H9 (cell line): ENCODE measurements at regions not wholly inside any gene's neighbourhood (a gene's known extent, or its start where the extent isn't known, plus 50 kb on each side); places are given as distances from the start of the nearest gene placed in this dataset.
A peak's percentile ranks its signal among the peaks of the same experiment; 100 is the strongest.

Experiments used
- DNase-seq: peaks from one replicate; pipeline ENCODE4 v3.0.0-alpha.2; 2017
- H2AFZ ChIP-seq: one replicate; pipeline ENCODE4 v1.6.1; 2013; ENCODE audit warnings: mild to moderate bottlenecking, low read length, control low read depth, moderate library complexity
- H2AK5ac ChIP-seq: 2 replicates; pipeline ENCODE4 v1.6.1; 2013; ENCODE audit warnings: low read length, control low read depth, mixed read lengths; ENCODE audit not compliant: insufficient read length
- H2BK120ac ChIP-seq: one replicate; pipeline ENCODE4 v1.6.1; 2013; ENCODE audit warnings: low read depth, mild to moderate bottlenecking, low read length, control low read depth, inconsistent platforms; ENCODE audit not compliant: poor library complexity, severe bottlenecking
- H2BK12ac ChIP-seq: 2 replicates; pipeline ENCODE4 v1.6.1; 2013; ENCODE audit warnings: low read length, control low read depth, mixed read lengths, low read depth; ENCODE audit not compliant: insufficient read length
- H2BK15ac ChIP-seq: 2 replicates; pipeline ENCODE4 v1.6.1; 2013; ENCODE audit warnings: low read depth, low read length, control low read depth
- H2BK20ac ChIP-seq: one replicate; pipeline ENCODE4 v1.6.1; 2013; ENCODE audit warnings: low read depth, mild to moderate bottlenecking, low read length, control low read depth, inconsistent platforms; ENCODE audit not compliant: poor library complexity, severe bottlenecking
- H2BK5ac ChIP-seq: 2 replicates; pipeline ENCODE4 v1.6.1; 2013; ENCODE audit warnings: low read length, control low read depth, mixed read lengths; ENCODE audit not compliant: insufficient read length
- H3K14ac ChIP-seq: 2 replicates; pipeline ENCODE4 v1.6.1; 2013; ENCODE audit warnings: low read length, control low read depth; ENCODE audit not compliant: insufficient read depth
- H3K18ac ChIP-seq: 2 replicates; pipeline ENCODE4 v1.6.1; 2013; ENCODE audit warnings: low read depth, mild to moderate bottlenecking, mixed read lengths, low read length, control low read depth; ENCODE audit not compliant: insufficient read length
- H3K23ac ChIP-seq: 2 replicates; pipeline ENCODE4 v1.6.1; 2013; ENCODE audit warnings: low read length, control low read depth, mixed read lengths, low read depth; ENCODE audit not compliant: insufficient read length
- H3K23me2 ChIP-seq: 2 replicates; pipeline ENCODE4 v1.6.1; 2013; ENCODE audit warnings: low read depth, mild to moderate bottlenecking, mixed read lengths, low read length, control low read depth; ENCODE audit not compliant: insufficient read length, poor library complexity, severe bottlenecking
- H3K27ac ChIP-seq: 2 replicates; pipeline ENCODE4 v1.5.1; 2013; ENCODE audit warnings: low read length, control low read depth, mixed read lengths, low read depth; ENCODE audit not compliant: insufficient read length
- H3K27me3 ChIP-seq: 2 replicates; pipeline ENCODE4 v1.6.1; 2013; ENCODE audit warnings: low read length, control low read depth, inconsistent platforms; ENCODE audit not compliant: insufficient read depth
- H3K4ac ChIP-seq: 2 replicates; pipeline ENCODE4 v1.6.1; 2013; ENCODE audit warnings: low read depth, mild to moderate bottlenecking, control low read depth, inconsistent platforms, low read length, moderate library complexity
- H3K4me1 ChIP-seq: 2 replicates; pipeline ENCODE4 v1.6.1; 2013; ENCODE audit warnings: low read length, control low read depth, inconsistent platforms; ENCODE audit not compliant: insufficient read depth
- H3K4me2 ChIP-seq: 2 replicates; pipeline ENCODE4 v1.6.1; 2013; ENCODE audit warnings: low read length, control low read depth, mixed read lengths; ENCODE audit not compliant: insufficient read length, insufficient read depth
- H3K56ac ChIP-seq: 2 replicates; pipeline ENCODE4 v1.6.1; 2013; ENCODE audit warnings: low read depth, mild to moderate bottlenecking, mixed read lengths, low read length, control low read depth; ENCODE audit not compliant: insufficient read length
- H3K79me1 ChIP-seq: 2 replicates; pipeline ENCODE4 v1.6.1; 2013; ENCODE audit warnings: low read depth, mild to moderate bottlenecking, moderate library complexity, low read length, control low read depth, inconsistent platforms; ENCODE audit not compliant: insufficient read depth, poor library complexity, severe bottlenecking
- H3K79me2 ChIP-seq: 2 replicates; pipeline ENCODE4 v1.6.1; 2013; ENCODE audit warnings: low read length, control low read depth, inconsistent platforms; ENCODE audit not compliant: insufficient read depth
- H3K9ac ChIP-seq: 2 replicates; pipeline ENCODE4 v1.6.1; 2013; ENCODE audit warnings: low read length, control low read depth, mixed read lengths; ENCODE audit not compliant: insufficient read length; ENCODE audit errors: extremely low read depth
- H3K9me3 ChIP-seq: one replicate; pipeline ENCODE4 v1.6.1; 2013; ENCODE audit warnings: low read depth, low read length, inconsistent platforms; ENCODE audit not compliant: control insufficient read depth
- H3T11ph ChIP-seq: one replicate; pipeline ENCODE4 v1.6.1; 2013; ENCODE audit warnings: mild to moderate bottlenecking, low read length, control low read depth, inconsistent platforms
- H4K20me1 ChIP-seq: one replicate; pipeline ENCODE4 v1.6.1; 2013; ENCODE audit not compliant: control insufficient read depth, insufficient read length, insufficient read depth
- H4K5ac ChIP-seq: 2 replicates; pipeline ENCODE4 v1.6.1; 2013; ENCODE audit warnings: low read depth, mild to moderate bottlenecking, mixed read lengths, low read length, control low read depth; ENCODE audit not compliant: insufficient read length
- H4K8ac ChIP-seq: replicated peaks from 2 replicates; pipeline ENCODE4 v1.6.1; 2013; ENCODE audit warnings: low read length, control low read depth, mixed read lengths, low read depth; ENCODE audit not compliant: insufficient read length
- H4K91ac ChIP-seq: 2 replicates; pipeline ENCODE4 v1.6.1; 2013; ENCODE audit warnings: low read depth, mild to moderate bottlenecking, moderate library complexity, mixed read lengths, low read length, control low read depth; ENCODE audit not compliant: insufficient read length
- H3K27ac Mint-ChIP-seq, 3 experiments: 2 replicates in 2 of 3; 3 replicates in 1 of 3; pipeline ENCODE4 v1.8.0; 2020 to 2021; ENCODE audit warnings: mixed read lengths in 3 of 3, mild to moderate bottlenecking in 1 of 3, moderate library complexity in 1 of 3
- H3K27me3 Mint-ChIP-seq: 2 replicates; pipeline ENCODE4 v1.8.0; 2021; ENCODE audit warnings: low read depth, mild to moderate bottlenecking, moderate library complexity, mixed read lengths
- H3K36me3 Mint-ChIP-seq, 3 experiments: 2 replicates in 2 of 3; 3 replicates in 1 of 3; pipeline ENCODE4 v1.8.0; 2020 to 2021; ENCODE audit warnings: low read depth in 3 of 3, mixed read lengths in 3 of 3; ENCODE audit not compliant: insufficient read depth in 1 of 3
- H3K4me1 Mint-ChIP-seq, 2 experiments: 2 replicates each; pipeline ENCODE4 v1.8.0; 2020; ENCODE audit warnings: mixed read lengths in 2 of 2
- H3K4me3 Mint-ChIP-seq, 2 experiments: 2 replicates in 1 of 2; 3 replicates in 1 of 2; pipeline ENCODE4 v1.8.0; 2020 to 2021; ENCODE audit warnings: mild to moderate bottlenecking in 2 of 2, mixed read lengths in 2 of 2, moderate library complexity in 1 of 2
- H3K9me3 Mint-ChIP-seq, 2 experiments: 2 replicates in 1 of 2; 3 replicates in 1 of 2; pipeline ENCODE4 v1.8.0; 2020; ENCODE audit warnings: mild to moderate bottlenecking in 2 of 2, mixed read lengths in 2 of 2, moderate library complexity in 1 of 2
- WGBS: extraction: QIAGEN DNeasy Blood & Tissue Kit; methylation state at CpG from one replicate; pipeline ENCODE4 v1.1.7; 2013; ENCODE audit warnings: missing lambda C conversion rate, low lambda C conversion rate, mixed read lengths; ENCODE audit not compliant: insufficient read length; ENCODE audit errors: extremely low coverage; 5-methylcytosine and 5-hydroxymethylcytosine counted together
- TF ChIP-seq, protein P1 (sequence below): fragments of 200-600 bp; sonication (generic); conservative IDR thresholded peaks from 3 replicates; pipeline ENCODE4 v1.8.0; 2021; ENCODE audit warnings: antibody characterized with exemption, mild to moderate bottlenecking

DNA sequence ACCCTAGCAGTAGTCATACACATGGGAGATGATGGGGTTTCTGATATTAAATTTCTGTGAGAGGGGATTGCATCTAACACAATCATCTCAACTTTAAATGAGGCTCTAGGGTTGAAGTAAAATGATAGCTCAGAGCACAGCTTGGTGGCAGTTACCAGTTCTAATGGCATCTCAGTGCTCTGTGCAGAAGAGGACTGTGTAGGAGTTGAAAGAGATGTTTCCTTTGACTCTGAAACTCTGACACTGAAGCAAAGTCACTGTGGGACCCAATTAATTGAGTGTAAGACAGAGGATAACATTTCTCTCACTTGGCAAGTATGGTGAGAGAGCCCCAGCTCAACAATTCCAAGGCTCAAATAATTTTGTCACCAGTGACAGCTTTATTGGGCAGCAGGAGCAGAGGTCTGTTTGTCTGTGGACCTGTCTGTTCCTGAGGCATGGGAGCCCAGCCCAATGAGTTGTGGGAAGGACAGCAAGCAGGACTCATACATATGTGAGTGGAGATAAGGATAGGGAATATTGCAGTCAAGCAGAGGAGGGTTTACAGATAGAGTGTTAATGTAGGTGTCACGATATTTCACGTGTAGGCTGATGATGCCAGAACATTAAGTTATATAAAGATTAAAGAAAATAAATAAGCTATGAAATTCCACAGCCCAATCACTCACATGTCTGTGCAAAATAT is 76.7 kb upstream of the NAF1 start:
- Mint-ChIP-seq H3K36me3 (no peaks in the 10 kb centered on the region), H3K9me3 (no peaks in the 10 kb centered on the region; a peak in 1 of 5 replicates), H3K27me3 (no peaks in the 10 kb centered on the region), H3K4me1 (peaks cover 0 to 3% of the 10 kb centered on the region in 2 experiments; a peak in 2 of 4 replicates), H3K4me3 (no peak overlapping the region), H3K27ac (peak overlapping the region in 1 of 3 experiments; percentile 52; a peak in 1 of 7 replicates)
- H3K14ac ChIP-seq: no peak overlapping the region
- no peaks in the 10 kb centered on the region for H3K23me2 ChIP-seq
- H2BK12ac ChIP-seq: no peak overlapping the region
- no peak overlapping the region for H2BK15ac ChIP-seq
- no peak overlapping the region for H3K9ac ChIP-seq
- H3K79me1 ChIP-seq: no peaks in the 10 kb centered on the region
- WGBS: no CpG with 5 or more reads among the region's 2 CpGs
- no peak overlapping the region for H3K56ac ChIP-seq
- H2BK5ac ChIP-seq: no peak overlapping the region
- H3K4me2 ChIP-seq: no peak overlapping the region
- H3T11ph ChIP-seq: no peak overlapping the region
- TF ChIP-seq, protein P1, sequence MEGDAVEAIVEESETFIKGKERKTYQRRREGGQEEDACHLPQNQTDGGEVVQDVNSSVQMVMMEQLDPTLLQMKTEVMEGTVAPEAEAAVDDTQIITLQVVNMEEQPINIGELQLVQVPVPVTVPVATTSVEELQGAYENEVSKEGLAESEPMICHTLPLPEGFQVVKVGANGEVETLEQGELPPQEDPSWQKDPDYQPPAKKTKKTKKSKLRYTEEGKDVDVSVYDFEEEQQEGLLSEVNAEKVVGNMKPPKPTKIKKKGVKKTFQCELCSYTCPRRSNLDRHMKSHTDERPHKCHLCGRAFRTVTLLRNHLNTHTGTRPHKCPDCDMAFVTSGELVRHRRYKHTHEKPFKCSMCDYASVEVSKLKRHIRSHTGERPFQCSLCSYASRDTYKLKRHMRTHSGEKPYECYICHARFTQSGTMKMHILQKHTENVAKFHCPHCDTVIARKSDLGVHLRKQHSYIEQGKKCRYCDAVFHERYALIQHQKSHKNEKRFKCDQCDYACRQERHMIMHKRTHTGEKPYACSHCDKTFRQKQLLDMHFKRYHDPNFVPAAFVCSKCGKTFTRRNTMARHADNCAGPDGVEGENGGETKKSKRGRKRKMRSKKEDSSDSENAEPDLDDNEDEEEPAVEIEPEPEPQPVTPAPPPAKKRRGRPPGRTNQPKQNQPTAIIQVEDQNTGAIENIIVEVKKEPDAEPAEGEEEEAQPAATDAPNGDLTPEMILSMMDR: no peak
- H2AFZ ChIP-seq: no peak overlapping the region
- H3K4ac ChIP-seq: no peak overlapping the region
- no peak overlapping the region for H4K5ac ChIP-seq
- no peak overlapping the region for H3K27ac ChIP-seq
- H4K91ac ChIP-seq: no peak overlapping the region
- no peak overlapping the region for H2BK120ac ChIP-seq
- H3K18ac ChIP-seq: no peak overlapping the region
- no peak overlapping the region for H4K8ac ChIP-seq
- no peaks in the 10 kb centered on the region for H3K27me3 ChIP-seq
- DNase-seq: no peak
- H2BK20ac ChIP-seq: no peak overlapping the region
- H3K4me1 ChIP-seq: no peaks in the 10 kb centered on the region
- no peaks in the 10 kb centered on the region for H3K9me3 ChIP-seq
- H3K79me2 ChIP-seq: no peaks in the 10 kb centered on the region
- no peaks in the 10 kb centered on the region for H4K20me1 ChIP-seq
- H3K23ac ChIP-seq: no peak overlapping the region
- no peak overlapping the region for H2AK5ac ChIP-seq
